ENCODE measurements at regions not wholly inside any gene's neighbourhood (a gene's known extent, or its start where the extent isn't known, plus 50 kb on each side); places are given as distances from the start of the nearest gene placed in this dataset.

DNA sequence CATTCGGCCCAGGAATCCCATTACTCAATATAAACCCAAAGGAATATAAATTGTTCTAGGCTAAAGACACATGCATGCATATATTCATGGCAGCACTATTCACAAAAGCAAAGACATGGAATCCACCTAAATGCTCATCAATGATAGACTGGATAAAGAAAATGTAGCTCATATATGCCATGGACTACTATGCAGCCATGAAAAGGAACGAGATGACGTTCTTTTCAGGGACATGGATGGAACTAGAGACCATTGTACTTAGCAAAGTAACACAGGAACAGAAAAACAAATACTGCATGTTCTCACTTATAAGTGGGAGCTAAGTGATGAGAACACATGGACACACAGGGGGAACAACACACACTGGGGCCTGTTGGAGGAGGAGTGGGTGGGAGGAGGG, 769.5 kb downstream of the TBC1D32 start:
- Histone ChIP-seq H3K9me3 (no peaks in the 10 kb centered on the region), H3K27ac (no peak overlapping the region), H3K27me3 (no peaks in the 10 kb centered on the region), H3K4me1 (no peaks in the 10 kb centered on the region), H3K4me3 (no peak overlapping the region), H3K36me3 (no peaks in the 10 kb centered on the region)
- intact Hi-C loops (cut with DNase I; ENCODE audit: low total_unique reads): no loop called here
- TF ChIP-seq, protein P1, sequence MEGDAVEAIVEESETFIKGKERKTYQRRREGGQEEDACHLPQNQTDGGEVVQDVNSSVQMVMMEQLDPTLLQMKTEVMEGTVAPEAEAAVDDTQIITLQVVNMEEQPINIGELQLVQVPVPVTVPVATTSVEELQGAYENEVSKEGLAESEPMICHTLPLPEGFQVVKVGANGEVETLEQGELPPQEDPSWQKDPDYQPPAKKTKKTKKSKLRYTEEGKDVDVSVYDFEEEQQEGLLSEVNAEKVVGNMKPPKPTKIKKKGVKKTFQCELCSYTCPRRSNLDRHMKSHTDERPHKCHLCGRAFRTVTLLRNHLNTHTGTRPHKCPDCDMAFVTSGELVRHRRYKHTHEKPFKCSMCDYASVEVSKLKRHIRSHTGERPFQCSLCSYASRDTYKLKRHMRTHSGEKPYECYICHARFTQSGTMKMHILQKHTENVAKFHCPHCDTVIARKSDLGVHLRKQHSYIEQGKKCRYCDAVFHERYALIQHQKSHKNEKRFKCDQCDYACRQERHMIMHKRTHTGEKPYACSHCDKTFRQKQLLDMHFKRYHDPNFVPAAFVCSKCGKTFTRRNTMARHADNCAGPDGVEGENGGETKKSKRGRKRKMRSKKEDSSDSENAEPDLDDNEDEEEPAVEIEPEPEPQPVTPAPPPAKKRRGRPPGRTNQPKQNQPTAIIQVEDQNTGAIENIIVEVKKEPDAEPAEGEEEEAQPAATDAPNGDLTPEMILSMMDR (IDR thresholded peaks at IDR 0.05): no peak
- TF ChIP-seq POLR2A (IDR thresholded peaks at IDR 0.05): no peak
- no peak for DNase-seq

- no peak overlapping the region for H3K4me3 ChIP-seq
- no peak overlapping the region for H3K27ac ChIP-seq
- no peak for TF ChIP-seq POLR2A (IDR thresholded peaks at IDR 0.05)
- TF ChIP-seq, protein P1 (IDR thresholded peaks at IDR 0.05): no peak
- no peaks in the 10 kb centered on the region for H3K36me3 ChIP-seq
- H3K27me3 ChIP-seq: no peaks in the 10 kb centered on the region
- no peaks in the 10 kb centered on the region for H3K9me3 ChIP-seq
- intact Hi-C loops (cut with DNase I; ENCODE audit: low total_unique reads): no loop called here
- no peak for DNase-seq
- no peaks in the 10 kb centered on the region for H3K4me1 ChIP-seq
Measured at GRCh38 chr6:120558294-120558693, 776.0 kb downstream of the TBC1D32 start.

GRCh38 chr6:120557554-120557953, 776.7 kb downstream of the TBC1D32 start:
- intact Hi-C loops (cut with DNase I; ENCODE audit: low total_unique reads): no loop called here
- TF ChIP-seq, protein P1 (IDR thresholded peaks at IDR 0.05): no peak
- no peak for TF ChIP-seq POLR2A (IDR thresholded peaks at IDR 0.05)
- Histone ChIP-seq H3K27ac (no peak overlapping the region), H3K4me1 (no peaks in the 10 kb centered on the region), H3K27me3 (no peaks in the 10 kb centered on the region), H3K36me3 (no peaks in the 10 kb centered on the region), H3K9me3 (no peaks in the 10 kb centered on the region), H3K4me3 (no peak overlapping the region)
- no peak for DNase-seq

- TF ChIP-seq POLR2A (IDR thresholded peaks at IDR 0.05): no peak
- TF ChIP-seq, protein P1 (IDR thresholded peaks at IDR 0.05): no peak
- Histone ChIP-seq H3K27ac (no peak overlapping the region), H3K9me3 (no peaks in the 10 kb centered on the region), H3K4me3 (no peak overlapping the region), H3K36me3 (no peaks in the 10 kb centered on the region), H3K27me3 (no peaks in the 10 kb centered on the region), H3K4me1 (no peaks in the 10 kb centered on the region)
- no peak for DNase-seq
- intact Hi-C loops (cut with DNase I; ENCODE audit: low total_unique reads): no loop called here
Measured at GRCh38 chr6:120556491-120556890, 777.8 kb downstream of the TBC1D32 start.

- no peak overlapping the region for H3K27ac ChIP-seq
- no peaks in the 10 kb centered on the region for H3K36me3 ChIP-seq
- H3K4me3 ChIP-seq: no peak overlapping the region
- no peak for DNase-seq
- no peaks in the 10 kb centered on the region for H3K9me3 ChIP-seq
- no peaks in the 10 kb centered on the region for H3K4me1 ChIP-seq
- no peak for TF ChIP-seq POLR2A (IDR thresholded peaks at IDR 0.05)
- TF ChIP-seq, protein P1 (IDR thresholded peaks at IDR 0.05): no peak
- intact Hi-C loops (cut with DNase I; ENCODE audit: low total_unique reads): no loop called here
- H3K27me3 ChIP-seq: no peaks in the 10 kb centered on the region
Measured at GRCh38 chr6:120553353-120553752, 780.9 kb downstream of the TBC1D32 start.

All from uterus (tissue), 3 donors.